HL-60/S4 (cell line): ENCODE measurements at regions not wholly inside any gene's neighbourhood (a gene's known extent, or its start where the extent isn't known, plus 50 kb on each side); places are given as distances from the start of the nearest gene placed in this dataset.
"Not testable (repeated sequence)": the region's sequence is repeated elsewhere in the genome, so short reads cannot be mapped to it uniquely, and the experiment has no call there.

Source experiments
- in situ Hi-C: fragments of 300-500 bp; cut with MboI; formaldehyde crosslinking; loops from 2 replicates; pipeline ENCODE4 v1.14.3; 2022; ENCODE audit warnings: low sequenced_read_pairs

DNA sequence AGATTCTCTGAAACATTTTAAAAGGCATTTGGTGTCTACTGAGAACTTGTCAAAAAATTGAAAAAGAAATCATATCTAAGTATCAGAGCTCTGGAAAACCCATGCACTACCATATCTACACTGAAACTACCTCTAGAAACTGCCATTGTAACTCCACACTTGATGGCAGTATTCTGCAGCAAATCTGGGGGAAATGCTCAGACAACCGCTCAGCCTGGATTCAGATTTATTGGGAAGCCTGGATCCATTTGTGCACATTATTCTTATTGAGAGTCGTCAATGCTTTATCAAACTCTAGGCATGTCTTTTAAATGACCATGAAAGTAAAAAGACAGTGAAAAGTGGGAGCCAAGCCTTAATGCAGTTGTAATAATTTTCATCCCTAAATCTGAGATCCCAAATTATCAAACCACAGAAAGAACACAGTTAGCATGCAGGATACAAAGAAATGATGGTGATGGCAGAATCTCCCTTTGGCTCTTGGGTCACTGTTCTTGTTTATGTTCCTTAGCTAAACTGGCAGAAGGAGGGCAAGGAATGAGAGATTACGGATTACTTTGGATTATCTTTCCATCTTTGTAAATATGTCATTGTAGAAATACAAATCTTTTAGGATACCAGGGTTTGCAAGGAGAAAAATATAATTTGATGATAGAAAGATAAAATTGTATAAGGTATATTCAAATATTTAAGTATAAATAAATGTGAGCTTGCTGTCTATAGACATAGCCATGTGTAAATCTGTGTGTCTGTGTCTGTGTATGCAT, 512.1 kb upstream of the SYT4 start:
- in situ Hi-C loops, result no loop called here

DNA sequence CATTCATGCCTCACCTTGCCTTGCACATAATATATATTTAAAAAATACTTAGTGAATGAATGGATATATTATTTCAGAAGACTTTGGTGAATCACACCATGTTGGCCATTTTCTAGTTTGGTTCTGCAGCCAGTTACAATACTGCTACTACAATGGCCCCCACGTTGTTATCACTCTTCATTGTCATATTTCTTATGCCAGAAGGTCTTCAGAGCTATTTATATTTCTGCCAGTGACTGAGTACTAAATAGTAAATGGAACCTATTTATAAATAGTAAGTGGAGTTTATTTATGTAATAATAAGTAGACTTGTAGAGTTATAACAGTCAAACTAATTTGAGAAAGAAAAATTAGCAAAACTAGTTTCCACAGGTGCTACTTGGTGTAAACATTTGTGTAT, 516.6 kb upstream of the SYT4 start:
- in situ Hi-C loops, result no loop called here

DNA sequence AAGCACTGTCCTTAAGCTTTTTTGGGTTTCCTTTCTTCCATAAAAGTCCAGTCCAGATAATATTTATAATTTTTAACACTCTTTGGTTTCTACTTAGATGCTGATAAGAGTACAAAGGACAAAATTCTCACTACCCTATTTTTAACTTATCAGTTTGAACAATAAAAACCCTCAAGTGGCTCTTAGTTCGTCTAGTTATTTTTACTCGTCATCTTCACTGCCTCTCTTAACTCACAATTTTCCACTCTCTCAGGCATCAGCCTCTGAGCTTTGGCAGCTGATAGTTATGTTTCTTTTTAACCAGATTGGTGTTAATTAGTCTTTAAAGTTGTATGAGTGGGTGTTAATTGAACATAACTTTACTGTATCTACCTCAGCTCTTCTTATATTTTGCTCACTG, 517.1 kb upstream of the SYT4 start:
- in situ Hi-C loops, result no loop called here

DNA sequence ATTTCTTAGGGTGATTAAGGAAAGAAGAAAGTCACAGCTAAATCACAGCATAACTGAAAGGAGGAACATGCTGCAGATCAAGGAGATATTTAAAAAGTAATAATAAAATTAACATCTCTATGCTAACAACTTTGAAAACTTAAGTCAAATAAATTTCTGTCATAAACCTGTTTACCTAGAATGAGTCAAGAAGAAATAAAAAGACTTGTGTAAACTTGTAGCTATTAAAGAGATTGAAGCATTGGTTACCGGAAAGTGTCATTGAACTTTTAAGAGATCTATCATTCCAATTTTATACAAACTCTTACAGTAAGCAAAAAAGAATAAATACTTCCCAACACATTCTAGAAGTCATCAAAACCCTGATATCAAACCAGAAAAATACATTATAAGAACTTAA, 520.1 kb upstream of the SYT4 start:
- in situ Hi-C loops, result no loop called here

DNA sequence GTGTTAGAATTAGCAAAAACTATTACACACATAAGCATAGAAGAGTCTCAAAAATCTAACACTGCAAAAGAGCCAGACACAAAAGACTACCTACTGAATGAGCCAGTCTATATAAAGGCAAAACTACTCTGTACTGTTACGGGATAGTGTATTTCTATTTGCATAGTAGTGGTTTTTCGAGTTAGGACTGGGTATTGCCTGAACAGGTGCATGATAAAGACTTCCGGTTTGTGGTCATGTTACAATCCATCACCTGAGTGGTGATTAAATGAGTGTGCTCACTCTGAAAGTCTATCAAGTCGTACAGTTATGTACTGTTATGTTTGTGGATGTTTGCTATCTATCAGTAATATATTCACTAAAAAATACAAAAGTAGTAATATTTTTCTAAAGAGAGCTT, 523.3 kb upstream of the SYT4 start:
- in situ Hi-C loops, result no loop called here

DNA sequence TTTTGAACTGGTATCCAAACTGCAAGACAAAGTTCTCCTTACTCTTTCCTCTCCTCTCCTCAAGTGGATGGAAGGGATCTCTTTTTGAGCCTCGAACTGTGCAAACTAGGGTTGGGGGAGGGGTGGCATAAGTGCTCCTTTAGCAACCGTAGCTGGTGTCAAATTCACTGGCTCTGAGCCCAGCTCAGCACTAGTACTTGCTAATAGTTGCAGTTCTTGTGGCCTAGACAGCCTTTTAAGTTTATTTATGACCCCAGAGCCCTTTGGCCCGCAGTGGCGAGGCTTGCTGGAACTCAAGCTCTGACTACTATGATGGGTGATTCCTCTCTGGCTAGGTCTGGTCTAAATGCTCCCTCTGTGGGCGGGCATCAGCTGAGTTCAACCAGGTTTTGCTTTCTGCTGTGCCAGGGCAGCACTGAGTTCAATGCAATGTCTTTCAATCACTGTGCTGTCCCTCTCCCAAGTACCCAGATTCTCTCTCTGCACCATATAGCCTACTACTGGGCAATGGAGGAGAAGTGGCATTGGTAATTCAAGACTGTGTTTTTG, 528.4 kb upstream of the SYT4 start:
- in situ Hi-C loops, result no loop called here

DNA sequence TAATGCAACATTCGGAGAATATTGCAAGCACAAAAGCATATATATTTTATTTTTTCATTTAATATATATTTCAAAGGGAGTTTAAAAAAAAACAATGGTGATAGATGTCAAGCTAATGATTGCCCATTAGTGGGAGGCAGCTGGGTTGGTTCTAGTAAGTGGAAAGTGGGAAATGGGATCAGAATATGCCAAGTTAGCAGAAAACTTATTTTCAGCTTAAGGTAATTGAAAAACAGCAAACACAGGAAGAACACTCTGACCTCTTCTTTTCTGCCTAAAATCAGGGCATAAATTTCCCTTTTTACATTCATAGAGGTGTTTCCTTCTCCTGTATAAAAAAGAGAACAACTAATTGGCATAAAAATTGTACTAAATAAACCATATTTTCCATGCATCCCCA, 535.3 kb upstream of the SYT4 start:
- in situ Hi-C loops, result no loop called here

DNA sequence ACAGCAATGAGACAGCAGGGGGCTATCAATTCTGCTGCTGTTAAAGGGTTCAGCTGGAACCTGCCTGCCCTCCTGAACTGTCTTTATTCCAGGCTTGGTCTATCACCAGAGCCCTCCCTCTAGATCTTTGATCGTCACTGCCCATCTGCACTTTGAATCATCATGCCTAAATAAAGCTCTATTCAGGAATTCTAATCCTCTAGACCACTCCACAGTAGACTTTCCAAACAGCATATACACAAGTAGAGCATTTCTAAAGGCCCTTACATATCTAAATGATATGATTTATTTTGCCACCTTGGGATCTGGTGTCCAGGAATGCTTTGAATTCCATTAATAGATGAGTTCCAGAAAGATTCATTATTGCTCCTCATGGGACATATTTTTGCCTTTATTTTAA, 542.1 kb upstream of the SYT4 start:
- in situ Hi-C loops, result no loop called here

DNA sequence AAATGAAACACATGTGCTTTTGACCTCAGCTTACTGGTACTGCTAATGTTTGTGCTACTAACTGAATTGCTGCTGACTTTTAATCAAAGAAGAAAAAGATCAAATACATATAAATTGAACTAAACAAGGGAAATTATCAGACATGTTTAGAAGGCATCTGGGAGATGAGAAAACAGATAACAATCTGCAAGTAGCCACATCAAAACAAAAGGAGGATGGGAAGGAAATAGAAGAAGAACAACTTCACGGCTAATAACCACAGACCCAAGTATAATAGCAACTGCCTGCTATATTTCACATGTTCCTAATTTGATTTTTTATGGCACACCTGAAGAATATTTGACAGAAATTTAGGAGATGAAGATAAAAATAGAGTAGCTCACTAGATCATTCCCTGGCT, 542.6 kb upstream of the SYT4 start:
- in situ Hi-C loops, result no loop called here

DNA sequence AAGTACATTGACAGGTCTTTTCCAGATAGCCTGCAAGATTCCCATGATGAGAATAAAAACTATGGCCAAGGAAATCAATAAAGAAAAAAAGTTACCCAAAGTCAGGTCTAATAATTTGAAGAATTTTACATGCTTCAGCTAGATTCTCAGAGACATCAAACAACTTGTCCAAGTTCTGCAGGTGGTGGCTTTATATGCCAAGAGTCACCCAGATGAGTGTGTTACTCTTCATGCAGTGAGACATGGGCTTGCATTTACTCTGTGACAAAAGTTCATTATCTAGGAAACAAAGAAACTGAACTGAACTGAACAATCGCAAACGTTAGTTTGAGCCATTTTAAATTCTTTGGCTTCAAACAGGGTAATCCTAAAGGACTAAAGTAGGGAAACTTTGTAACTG, 548.5 kb upstream of the SYT4 start:
- in situ Hi-C loops, result no loop called here

DNA sequence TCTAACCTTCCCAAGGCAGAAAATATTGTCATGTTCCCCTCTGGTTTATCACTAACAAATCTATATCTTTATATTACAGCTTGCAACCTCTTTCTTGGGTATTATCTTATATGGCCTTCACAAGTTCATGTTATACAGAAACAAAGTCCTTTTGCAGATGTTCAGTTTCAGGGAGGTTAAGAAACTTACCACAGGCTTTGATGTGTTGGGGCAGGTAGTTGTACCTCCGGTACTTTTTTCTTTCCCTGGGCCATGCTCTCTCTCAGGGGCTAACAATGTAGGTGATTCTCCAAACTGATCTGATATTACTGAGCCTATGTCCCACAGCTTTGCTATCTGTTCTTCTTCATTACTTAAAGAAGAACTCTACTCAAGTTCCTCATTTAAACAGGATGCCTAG, 548.9 kb upstream of the SYT4 start:
- in situ Hi-C loops, result no loop called here

DNA sequence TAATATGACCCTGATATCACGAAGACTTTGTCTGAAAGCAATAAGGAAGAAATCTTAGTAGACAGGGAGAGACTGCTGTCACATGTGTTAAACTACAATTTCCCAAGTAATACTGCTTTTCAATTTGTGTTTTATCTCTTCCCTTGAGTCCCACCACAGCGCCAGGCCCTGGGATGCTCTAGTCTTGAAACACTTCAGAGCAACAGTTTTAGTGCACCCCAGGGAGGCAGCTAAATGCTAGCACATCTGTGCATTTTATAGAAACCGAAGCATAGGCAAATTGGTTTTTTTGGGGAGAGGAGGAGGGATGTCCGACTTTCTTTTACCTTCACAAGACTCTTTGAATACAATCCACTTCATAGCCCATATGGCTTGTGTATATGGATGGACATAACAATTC, 550.0 kb upstream of the SYT4 start:
- in situ Hi-C loops, result no loop called here

DNA sequence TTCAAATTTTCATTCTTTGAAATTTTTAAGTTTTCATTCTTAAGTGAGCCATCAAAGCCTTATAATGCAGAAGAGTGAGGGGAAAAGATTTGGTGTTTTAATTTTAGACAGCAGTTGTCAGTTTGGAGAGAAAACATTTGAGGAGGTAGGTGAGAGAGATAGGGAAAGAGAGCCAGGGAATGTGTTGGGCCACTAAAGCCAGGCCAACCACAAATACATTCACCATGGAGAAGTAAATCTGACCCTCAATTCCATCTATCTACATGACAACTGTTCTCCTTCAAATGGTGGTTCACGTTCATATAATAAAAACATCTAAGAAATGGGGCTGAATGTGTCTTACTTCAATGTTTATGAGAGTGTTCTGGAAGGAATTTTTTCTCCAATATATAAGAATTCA, 553.0 kb upstream of the SYT4 start:
- in situ Hi-C loops, result no loop called here

DNA sequence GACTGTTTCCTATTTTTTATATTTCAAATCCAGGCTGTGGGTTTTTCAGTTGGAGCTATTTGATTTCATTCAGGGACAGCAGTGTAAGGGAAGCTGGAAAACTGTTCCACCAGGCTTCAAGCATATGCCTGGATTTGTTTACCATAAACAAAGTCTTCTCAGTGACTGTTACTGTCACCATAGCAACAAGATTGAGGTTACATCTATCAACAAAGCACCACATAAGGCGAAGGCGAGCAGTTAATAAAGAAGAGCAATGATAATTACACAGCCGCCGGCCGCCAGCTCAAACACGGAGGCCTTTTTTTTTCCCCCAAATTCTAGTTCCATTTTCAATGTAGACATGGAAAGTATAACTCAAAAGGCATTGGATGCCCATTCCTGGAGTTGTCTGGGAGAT, 553.7 kb upstream of the SYT4 start:
- in situ Hi-C loops, result no loop called here

DNA sequence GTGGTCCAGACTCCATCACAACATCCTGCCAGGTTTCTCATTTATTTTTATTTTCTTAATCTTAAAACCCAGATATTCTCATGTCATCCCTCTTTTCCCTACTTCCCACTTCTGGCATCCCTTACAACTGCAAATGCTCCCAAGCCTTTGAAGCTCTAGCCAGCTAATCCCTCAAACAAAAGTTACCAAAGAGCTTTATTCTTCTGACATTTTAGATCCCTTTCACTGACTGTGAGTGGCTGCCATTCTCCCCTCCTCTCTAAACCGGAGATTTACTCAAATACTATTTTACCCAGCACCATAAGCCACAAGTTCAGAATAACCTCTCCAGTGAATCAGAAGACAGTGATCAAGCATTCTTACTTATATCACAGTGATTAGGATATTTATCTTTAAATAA, 569.0 kb upstream of the SYT4 start:
- in situ Hi-C loops, result no loop called here

DNA sequence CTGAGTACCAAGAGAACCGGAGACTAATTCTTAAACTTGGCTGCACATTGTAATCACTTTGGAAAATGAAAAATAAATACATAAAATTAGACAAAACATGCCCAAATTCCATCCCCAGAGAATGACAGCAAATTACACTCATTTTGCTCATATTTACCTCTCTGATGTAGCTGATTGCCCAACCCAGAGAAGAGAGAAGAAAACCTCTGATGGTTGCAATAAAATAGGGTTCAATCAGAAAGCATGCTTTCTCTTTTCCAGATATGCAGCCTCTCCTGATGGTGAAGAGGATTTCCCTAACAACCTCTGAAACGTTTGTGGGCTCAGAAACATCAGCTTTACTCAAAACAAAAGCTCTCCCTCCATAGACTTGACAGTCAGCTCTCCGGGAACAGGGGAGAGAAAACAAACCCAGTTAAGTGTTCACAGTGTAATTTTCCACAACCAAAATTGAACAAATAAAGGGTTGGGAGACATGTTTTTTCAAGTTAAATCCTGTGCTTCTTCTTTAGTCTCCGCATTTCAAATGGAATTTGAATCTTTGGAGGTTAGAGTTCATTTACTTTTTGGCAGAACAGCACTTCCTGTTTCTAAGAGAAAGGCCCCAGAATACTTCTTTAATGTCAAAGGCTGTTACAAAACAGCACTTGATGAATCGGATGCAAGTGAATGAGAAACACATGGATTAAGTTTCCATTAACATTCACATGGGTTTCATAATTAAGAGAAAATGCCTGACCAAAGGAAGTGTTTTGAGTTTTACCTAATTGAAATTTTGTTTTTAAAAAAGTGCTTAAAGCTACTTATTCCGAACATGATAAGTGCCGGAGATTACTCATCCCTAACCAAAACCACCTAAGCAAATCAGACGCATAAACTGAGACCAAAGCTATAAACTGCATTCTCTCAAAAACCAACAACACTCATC, 570.1 kb upstream of the SYT4 start:
- in situ Hi-C loops, result no loop called here

DNA sequence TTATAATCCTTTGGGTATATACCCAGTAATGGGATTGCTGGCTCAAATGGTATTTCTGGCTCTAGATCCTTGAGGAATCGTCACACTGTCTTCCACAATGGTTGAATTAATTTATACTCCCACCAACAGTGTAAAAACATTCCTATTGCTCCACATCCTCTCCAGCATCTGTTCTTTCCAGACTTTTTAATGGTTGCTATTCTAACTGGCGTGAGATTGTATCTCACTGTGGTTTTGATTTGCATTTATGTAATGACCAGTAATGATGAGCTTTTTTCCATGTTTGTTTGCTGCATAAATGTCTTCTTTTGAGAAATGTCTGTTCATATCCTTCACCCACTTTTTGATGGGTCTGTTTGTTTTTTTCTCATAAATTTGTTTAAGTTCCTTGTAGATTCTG, 572.5 kb upstream of the SYT4 start:
- in situ Hi-C loops, result not testable (repeated sequence)

DNA sequence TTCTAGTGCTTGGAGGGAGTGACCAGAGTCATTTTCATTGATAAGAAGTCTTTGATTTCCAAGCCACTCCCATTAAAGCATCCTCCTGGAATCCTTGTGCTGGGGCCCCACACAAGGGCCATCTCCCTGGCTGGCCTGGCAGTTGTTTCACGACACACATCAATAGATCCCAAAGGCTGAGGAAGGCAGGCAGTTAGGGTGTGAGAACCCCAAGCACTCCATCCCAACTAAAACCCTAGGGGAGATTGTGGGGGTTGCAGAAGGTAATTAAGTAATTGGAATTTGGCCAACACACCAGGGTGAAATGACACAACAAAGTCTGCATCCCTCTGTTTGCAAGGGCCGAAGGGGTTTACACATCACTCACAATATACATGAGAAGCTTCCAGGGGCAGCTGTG, 578.1 kb upstream of the SYT4 start:
- in situ Hi-C loops, result no loop called here

DNA sequence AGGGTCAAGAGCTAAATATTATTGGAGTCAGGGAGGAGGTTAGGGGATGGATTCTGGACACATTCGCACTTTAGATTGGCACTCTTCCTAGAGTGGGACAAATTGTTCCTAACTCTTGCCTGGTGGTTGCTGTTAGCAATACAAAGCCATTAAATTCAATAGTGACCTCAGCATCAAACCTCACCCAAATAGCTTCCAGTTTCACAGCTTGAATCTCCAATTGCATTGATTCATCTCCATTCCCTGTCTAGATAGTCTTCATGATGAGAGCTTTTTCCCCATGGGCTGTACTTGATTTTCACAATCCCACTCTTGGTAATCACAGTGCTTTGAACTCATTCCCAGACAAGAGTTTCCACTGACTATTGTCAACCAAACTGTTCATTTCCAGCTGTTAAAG, 585.9 kb upstream of the SYT4 start:
- in situ Hi-C loops, result no loop called here

DNA sequence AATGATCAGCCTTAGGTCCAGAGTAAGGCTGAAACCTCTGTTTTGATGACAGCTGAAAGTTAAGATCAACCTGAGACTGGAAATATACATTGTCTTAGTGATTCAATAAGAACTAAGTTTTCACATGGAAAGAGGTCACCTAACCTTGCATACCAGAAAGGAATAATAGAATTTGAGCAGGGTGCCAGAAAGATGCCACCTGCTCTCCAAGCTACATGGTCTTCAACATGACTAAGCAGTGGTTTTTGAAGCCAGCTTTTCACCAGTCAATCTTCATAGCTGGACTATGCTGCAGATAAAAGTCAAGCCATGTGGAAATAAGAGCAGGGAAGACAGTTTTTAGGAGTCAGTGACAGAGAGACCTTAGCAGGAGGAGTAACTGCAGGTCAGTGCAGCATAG, 589.4 kb upstream of the SYT4 start:
- in situ Hi-C loops, result no loop called here

DNA sequence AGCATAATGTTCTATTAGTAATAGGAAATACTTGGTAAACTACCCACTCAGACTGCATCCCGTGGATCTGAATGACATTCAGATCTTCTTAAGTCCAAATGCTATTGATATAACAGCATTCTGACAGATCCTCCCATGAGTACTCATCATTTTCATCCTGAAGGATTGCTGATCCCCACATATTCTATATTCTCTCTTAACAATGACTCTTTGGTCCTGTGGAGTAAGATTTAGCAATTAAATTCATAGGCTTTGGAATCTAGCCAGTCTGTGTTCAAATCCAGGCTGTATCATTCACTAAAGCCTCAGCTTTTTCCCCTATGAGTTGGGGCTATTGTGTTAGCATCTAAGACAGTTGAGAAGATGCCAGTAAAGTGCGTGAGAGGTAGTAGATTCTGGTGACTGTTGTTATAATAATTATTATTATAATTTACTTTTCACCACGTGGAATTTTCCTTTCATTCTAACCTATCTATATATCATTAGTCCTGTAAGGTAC, 591.3 kb upstream of the SYT4 start:
- in situ Hi-C loops, result no loop called here

DNA sequence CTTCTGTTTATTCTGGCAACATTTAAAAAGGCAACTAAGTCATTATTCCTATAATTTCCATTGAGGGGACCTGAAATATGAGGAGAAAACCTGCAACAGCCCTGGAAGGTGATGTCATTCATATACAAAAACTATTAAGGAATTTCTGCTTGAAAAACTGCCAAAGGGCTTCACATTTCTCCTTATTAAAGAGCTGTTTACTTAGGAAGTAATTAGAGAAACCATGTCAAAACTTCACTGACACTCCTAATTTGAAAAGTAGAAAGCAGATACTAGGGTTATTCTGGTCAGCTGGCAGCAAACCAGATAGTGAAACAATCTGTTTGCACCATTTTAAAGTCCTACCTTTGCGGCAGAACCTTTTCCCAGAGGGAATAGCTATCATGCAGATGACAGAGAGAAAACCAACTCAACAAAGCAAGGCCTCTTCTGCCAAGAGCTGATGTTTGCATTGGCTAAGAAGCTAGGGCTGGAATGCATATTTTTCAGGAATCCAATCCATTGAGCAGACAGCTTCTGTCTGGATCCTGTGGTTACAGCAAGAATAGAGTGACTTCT, 592.2 kb upstream of the SYT4 start:
- in situ Hi-C loops, result no loop called here
